GM13976 (cell line): ENCODE measurements at regions not wholly inside any gene's neighbourhood (a gene's known extent, or its start where the extent isn't known, plus 50 kb on each side); places are given as distances from the start of the nearest gene placed in this dataset.

Source experiments
- DNase-seq: peaks from one replicate; pipeline ENCODE4 v3.0.0; 2012; ENCODE audit warnings: low spot score
- in situ Hi-C: fragments of 300-500 bp; cut with MboI; formaldehyde crosslinking; loops from one replicate; pipeline ENCODE4 v1.12.0; 2022; ENCODE audit warnings: low sequenced_read_pairs, mixed read lengths, inconsistent platforms; ENCODE audit not compliant: unreplicated experiment
- TF ChIP-seq, protein P1 (sequence below): IDR thresholded peaks from 2 replicates; pipeline ENCODE4 v1.5.1; 2012; ENCODE audit warnings: borderline replicate concordance, mild to moderate bottlenecking; ENCODE audit not compliant: insufficient read depth; ENCODE audit errors: extremely low read depth, missing control alignments, control extremely low read depth

DNA sequence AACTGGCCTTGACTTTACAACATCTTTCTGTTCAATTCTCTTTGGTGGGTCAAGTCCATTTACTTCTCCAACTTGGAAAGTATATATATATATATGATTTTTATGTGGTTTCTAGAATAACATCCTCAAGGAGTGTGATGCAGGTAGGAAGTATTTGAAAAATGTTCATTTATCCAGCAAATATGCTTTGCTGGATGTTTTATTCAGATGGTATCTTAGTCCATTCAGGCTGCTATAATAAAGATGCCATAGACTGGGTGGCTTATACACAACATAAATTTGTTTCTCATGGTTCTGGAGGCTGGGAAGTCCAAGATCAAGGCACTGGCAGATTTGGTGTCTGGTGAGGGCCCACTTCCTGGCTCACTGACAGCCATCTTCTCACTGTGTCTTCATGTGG lies 168.7 kb upstream of the RASGRP1 start:
- DNase-seq = no peak
- in situ Hi-C loops = no loop called here
- TF ChIP-seq, protein P1, sequence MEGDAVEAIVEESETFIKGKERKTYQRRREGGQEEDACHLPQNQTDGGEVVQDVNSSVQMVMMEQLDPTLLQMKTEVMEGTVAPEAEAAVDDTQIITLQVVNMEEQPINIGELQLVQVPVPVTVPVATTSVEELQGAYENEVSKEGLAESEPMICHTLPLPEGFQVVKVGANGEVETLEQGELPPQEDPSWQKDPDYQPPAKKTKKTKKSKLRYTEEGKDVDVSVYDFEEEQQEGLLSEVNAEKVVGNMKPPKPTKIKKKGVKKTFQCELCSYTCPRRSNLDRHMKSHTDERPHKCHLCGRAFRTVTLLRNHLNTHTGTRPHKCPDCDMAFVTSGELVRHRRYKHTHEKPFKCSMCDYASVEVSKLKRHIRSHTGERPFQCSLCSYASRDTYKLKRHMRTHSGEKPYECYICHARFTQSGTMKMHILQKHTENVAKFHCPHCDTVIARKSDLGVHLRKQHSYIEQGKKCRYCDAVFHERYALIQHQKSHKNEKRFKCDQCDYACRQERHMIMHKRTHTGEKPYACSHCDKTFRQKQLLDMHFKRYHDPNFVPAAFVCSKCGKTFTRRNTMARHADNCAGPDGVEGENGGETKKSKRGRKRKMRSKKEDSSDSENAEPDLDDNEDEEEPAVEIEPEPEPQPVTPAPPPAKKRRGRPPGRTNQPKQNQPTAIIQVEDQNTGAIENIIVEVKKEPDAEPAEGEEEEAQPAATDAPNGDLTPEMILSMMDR = no peak

DNA sequence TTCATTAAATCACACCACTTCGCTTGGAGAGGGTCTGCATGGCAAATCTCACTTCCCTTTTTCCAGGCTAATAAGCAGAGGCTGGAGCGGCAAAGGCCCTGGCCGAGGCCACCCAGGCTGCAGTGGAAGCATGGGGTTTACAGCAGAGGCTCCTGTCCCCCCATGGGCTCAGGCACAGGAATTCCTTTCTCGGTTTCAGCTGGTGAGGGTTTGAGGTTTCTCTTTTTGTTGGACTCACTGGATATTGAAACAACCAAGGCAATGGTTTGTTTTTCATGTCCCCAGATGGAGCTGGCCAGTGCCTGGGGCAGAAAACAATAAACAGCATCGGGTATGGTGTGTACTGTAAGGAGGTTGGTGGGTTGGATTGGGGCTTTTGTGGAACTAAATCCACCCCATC lies 175.6 kb upstream of the RASGRP1 start:
- in situ Hi-C loops = no loop called here
- TF ChIP-seq, protein P1 = no peak

DNA sequence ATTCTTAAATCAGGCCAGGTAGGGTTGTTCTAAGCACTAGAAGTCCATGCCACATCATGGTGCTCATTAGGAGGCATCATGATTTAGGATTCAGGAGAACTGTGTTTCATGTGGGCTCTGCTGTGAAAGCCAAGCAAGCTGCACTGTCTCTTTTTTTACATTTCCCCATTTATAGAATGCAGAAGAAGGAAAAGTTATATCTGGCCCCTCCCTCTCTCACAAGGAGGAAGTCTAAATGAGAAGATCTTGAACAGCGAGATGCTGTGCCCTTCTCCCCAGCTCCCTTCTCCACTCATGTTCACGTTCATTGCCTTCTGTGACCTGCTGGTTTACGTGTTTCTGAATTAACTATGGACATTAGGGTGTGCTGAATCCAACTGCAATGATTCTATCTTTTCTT lies 178.5 kb upstream of the RASGRP1 start:
- in situ Hi-C loops = no loop called here
- no peak for DNase-seq
- TF ChIP-seq, protein P1 = no peak

More for the DNA sequence above, 175.6 kb upstream of the RASGRP1 start:
- no peak for DNase-seq

DNA sequence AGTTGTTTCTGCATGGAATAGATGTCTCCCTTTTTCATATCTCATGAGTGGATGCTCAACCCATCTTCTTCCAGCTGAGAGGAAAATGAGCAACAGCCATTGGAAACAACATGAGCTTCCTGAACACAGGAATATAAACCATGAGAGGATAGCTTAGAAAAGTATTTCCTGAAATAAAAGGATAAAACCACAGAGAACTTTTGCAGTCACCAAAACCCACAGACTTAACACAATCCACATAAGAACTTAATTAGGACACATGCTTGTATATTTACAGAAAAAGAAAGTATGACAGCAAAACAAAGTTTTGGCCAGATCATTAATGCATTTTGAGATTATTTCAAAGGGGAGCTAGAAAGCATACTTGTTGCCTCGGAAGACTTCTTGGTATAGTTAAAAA lies 180.5 kb upstream of the RASGRP1 start:
- in situ Hi-C loops = no loop called here
- DNase-seq = no peak

DNA sequence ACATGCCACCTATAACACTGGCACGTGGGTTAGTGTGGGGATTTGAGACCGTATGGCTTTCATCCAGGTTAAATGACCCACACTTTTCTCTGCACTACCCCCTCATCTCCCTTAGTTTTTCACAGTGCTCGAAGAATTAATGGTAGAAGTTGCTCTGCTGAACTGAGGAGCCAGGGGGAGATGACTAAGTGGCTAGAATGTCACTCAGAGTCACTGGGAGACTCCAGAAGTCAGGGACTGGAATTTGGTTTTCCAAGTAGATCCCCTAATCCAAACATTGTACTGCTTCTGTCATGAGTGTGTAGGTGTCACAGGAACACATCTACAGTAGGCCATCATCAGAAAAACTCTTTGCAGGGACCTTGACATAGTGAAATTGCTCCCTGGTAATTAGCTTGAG lies 181.0 kb upstream of the RASGRP1 start:
- no peak for DNase-seq
- TF ChIP-seq, protein P1 = no peak
- in situ Hi-C loops = no loop called here

More for the DNA sequence above, 180.5 kb upstream of the RASGRP1 start:
- TF ChIP-seq, protein P1 = no peak

DNA sequence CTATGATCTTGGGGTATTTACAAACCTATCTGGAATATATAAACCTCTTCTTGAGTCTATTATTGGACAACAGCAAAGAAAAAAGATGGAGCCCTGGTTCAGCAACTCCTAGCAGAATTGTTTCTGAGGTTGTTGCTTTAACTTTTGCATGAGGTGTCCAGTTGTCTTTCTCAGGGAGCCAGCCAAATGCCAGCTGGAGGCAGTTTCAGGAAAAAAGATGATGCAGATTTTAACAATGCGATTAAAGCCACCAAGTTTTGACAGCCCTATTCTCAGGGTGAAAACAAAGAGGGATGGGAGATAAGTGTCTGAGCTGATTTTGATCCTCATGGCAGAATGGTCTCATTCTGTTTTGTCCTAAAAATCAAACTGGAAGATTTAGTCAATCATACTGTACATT lies 181.6 kb upstream of the RASGRP1 start:
- DNase-seq = no peak
- in situ Hi-C loops = no loop called here
- TF ChIP-seq, protein P1 = no peak

DNA sequence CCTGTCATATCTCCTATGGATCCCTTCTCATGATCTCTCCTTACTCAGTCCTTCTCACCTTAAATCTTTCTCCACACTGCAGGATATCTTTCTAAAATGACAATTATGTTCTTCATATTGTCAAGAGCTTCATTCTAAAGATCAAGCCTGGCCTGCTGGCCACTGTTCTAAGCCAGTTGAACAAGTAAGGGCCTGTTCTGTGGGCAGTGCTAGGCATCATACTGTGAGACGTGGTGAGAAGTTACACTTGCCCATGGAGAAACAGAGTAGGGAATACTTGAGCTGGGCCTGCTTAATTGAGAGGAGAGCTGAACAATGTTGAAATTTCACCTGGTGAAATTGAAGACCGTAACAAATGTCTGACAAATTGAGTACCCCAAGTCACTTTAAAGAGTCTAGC lies 184.1 kb upstream of the RASGRP1 start:
- TF ChIP-seq, protein P1 = no peak
- no peak for DNase-seq
- in situ Hi-C loops = no loop called here
